Glutamatergic neuron (in vitro differentiated cells): ENCODE measurements at regions not wholly inside any gene's neighbourhood (a gene's known extent, or its start where the extent isn't known, plus 50 kb on each side); places are given as distances from the start of the nearest gene placed in this dataset.

Source experiments
- DNase-seq: peaks from one replicate; pipeline ENCODE4 v3.0.0; 2022
- H3K27ac Mint-ChIP-seq: one replicate; pipeline ENCODE4 v1.8.0; 2020; ENCODE audit warnings: mild to moderate bottlenecking, mixed read lengths, inconsistent platforms; ENCODE audit not compliant: unreplicated experiment
- H3K27me3 Mint-ChIP-seq: one replicate; pipeline ENCODE4 v1.8.0; 2020; ENCODE audit warnings: mild to moderate bottlenecking, moderate library complexity, mixed read lengths, inconsistent platforms; ENCODE audit not compliant: unreplicated experiment
- H3K36me3 Mint-ChIP-seq: one replicate; pipeline ENCODE4 v1.8.0; 2020; ENCODE audit warnings: mild to moderate bottlenecking, mixed read lengths, inconsistent platforms; ENCODE audit not compliant: unreplicated experiment
- H3K4me1 Mint-ChIP-seq: one replicate; pipeline ENCODE4 v1.8.0; 2020; ENCODE audit warnings: mild to moderate bottlenecking, low read depth, mixed read lengths, inconsistent platforms; ENCODE audit not compliant: unreplicated experiment
- H3K4me3 Mint-ChIP-seq: one replicate; pipeline ENCODE4 v1.8.0; 2020; ENCODE audit warnings: mild to moderate bottlenecking, mixed read lengths, inconsistent platforms; ENCODE audit not compliant: unreplicated experiment
- H3K9me3 Mint-ChIP-seq: one replicate; pipeline ENCODE4 v1.8.0; 2020; ENCODE audit warnings: mild to moderate bottlenecking, moderate library complexity, mixed read lengths, inconsistent platforms; ENCODE audit not compliant: unreplicated experiment
- CTCF ChIP-seq: fragments of 200-600 bp; sonication (generic); IDR thresholded peaks from one replicate; pipeline ENCODE4 v1.5.0; 2021; ENCODE audit not compliant: partially characterized antibody, unreplicated experiment

GRCh38 chr12:126262829-126263228, 1197.6 kb downstream of the AACS start:
- H3K27me3 Mint-ChIP-seq, result no peaks in the 10 kb centered on the region
- H3K4me1 Mint-ChIP-seq, result no peaks in the 10 kb centered on the region
- no peak overlapping the region for H3K4me3 Mint-ChIP-seq
- H3K27ac Mint-ChIP-seq, result no peak overlapping the region
- TF ChIP-seq CTCF, result no peak
- no peaks in the 10 kb centered on the region for H3K9me3 Mint-ChIP-seq
- no peak for DNase-seq
- H3K36me3 Mint-ChIP-seq, result peaks cover 5% of the 10 kb centered on the region

- peaks cover under 1% of the 10 kb centered on the region for H3K36me3 Mint-ChIP-seq
- DNase-seq, result no peak
- no peaks in the 10 kb centered on the region for H3K27me3 Mint-ChIP-seq
- no peak overlapping the region for H3K27ac Mint-ChIP-seq
- TF ChIP-seq CTCF, result no peak
- no peak overlapping the region for H3K4me3 Mint-ChIP-seq
- peaks cover 2% of the 10 kb centered on the region for H3K4me1 Mint-ChIP-seq
- no peaks in the 10 kb centered on the region for H3K9me3 Mint-ChIP-seq
Measured at GRCh38 chr12:126268222-126268621, 1203.0 kb downstream of the AACS start.

- no peak for DNase-seq
- Mint-ChIP-seq H3K27me3 (no peaks in the 10 kb centered on the region), H3K4me3 (no peak overlapping the region), H3K27ac (no peak overlapping the region), H3K9me3 (peaks cover 2% of the 10 kb centered on the region), H3K36me3 (peaks cover 5% of the 10 kb centered on the region), H3K4me1 (peaks cover 2% of the 10 kb centered on the region)
- no peak for TF ChIP-seq CTCF
Measured at GRCh38 chr12:126271159-126271558, 1205.9 kb downstream of the AACS start.

- no peak for TF ChIP-seq CTCF
- no peaks in the 10 kb centered on the region for H3K4me1 Mint-ChIP-seq
- H3K27ac Mint-ChIP-seq, result no peak overlapping the region
- no peak overlapping the region for H3K4me3 Mint-ChIP-seq
- no peaks in the 10 kb centered on the region for H3K36me3 Mint-ChIP-seq
- H3K27me3 Mint-ChIP-seq, result no peaks in the 10 kb centered on the region
- H3K9me3 Mint-ChIP-seq, result peaks cover 4% of the 10 kb centered on the region
- DNase-seq, result no peak
Measured at GRCh38 chr12:126282691-126283090, 1217.5 kb downstream of the AACS start.

- H3K4me3 Mint-ChIP-seq, result no peak overlapping the region
- H3K27ac Mint-ChIP-seq, result no peak overlapping the region
- H3K4me1 Mint-ChIP-seq, result no peaks in the 10 kb centered on the region
- H3K27me3 Mint-ChIP-seq, result no peaks in the 10 kb centered on the region
- TF ChIP-seq CTCF, result no peak
- H3K36me3 Mint-ChIP-seq, result no peaks in the 10 kb centered on the region
- H3K9me3 Mint-ChIP-seq, result peaks cover 4% of the 10 kb centered on the region
- DNase-seq, result no peak
Measured at GRCh38 chr12:126286203-126286602, 1221.0 kb downstream of the AACS start.
